Naive thymus-derived CD4-positive, alpha-beta T cell (primary cell): ENCODE measurements at regions not wholly inside any gene's neighbourhood (a gene's known extent, or its start where the extent isn't known, plus 50 kb on each side); places are given as distances from the start of the nearest gene placed in this dataset.

Experiments
- ATAC-seq: fragments of 150-1000 bp; cut with Tn5 transposase; 2 replicates; pipeline ENCODE4 v1.10.0; 2021; ENCODE audit warnings: mild to moderate bottlenecking, moderate library complexity
- CTCF ChIA-PET: fragments of 350-600 bp; sonication (Branson Sonifier 250); formaldehyde crosslinking; loops from one replicate; lab custom pipeline; 2021; ENCODE audit warnings: antibody characterized with exemption; lab: Charles Lee
- POLR2A ChIA-PET: fragments of 350-600 bp; sonication (Branson Sonifier 250); formaldehyde crosslinking; loops from one replicate; lab custom pipeline; 2021; ENCODE audit warnings: antibody characterized with exemption, inconsistent platforms; lab: Charles Lee
- DNase-seq, 9 donors: peaks; one replicate each; pipeline versions ENCODE4 v3.0.0 to v3.0.0-alpha.2; 2020 to 2022; ENCODE audit warnings: mixed read lengths in 1 of 9
- H3K27ac ChIP-seq: one replicate; pipeline ENCODE4 v1.7.0; 2013; ENCODE audit warnings: mild to moderate bottlenecking, low read depth, low read length, moderate library complexity
- H3K27me3 ChIP-seq, 2 donors: one replicate each; pipeline ENCODE4 v1.7.0; 2013; ENCODE audit warnings: low read length in 2 of 2, mild to moderate bottlenecking in 2 of 2, moderate library complexity in 2 of 2; ENCODE audit not compliant: control insufficient read depth in 2 of 2, insufficient read depth in 2 of 2
- H3K36me3 ChIP-seq, 3 experiments: 1 replicate in 2 of 3; 2 replicates in 1 of 3; pipeline ENCODE4 v1.7.0; 2013; ENCODE audit warnings: low read length in 3 of 3, mild to moderate bottlenecking in 3 of 3, moderate library complexity in 1 of 3; ENCODE audit not compliant: insufficient read depth in 3 of 3, control insufficient read depth in 2 of 3
- H3K4me1 ChIP-seq, 2 donors: one replicate each; pipeline ENCODE4 v1.7.0; 2013; ENCODE audit warnings: low read length in 2 of 2, mild to moderate bottlenecking in 2 of 2, moderate library complexity in 1 of 2; ENCODE audit not compliant: control insufficient read depth in 2 of 2, insufficient read depth in 2 of 2
- H3K4me3 ChIP-seq: 2 replicates; pipeline ENCODE4 v1.7.0; 2013; ENCODE audit warnings: mild to moderate bottlenecking, low read length
- H3K9me3 ChIP-seq, 3 experiments: 1 replicate in 2 of 3; 2 replicates in 1 of 3; pipeline ENCODE4 v1.7.0; 2013; ENCODE audit warnings: low read length in 3 of 3; ENCODE audit not compliant: control insufficient read depth in 2 of 3
- H3K27ac Mint-ChIP-seq, 9 donors: one replicate each; pipeline ENCODE4 v1.8.0; 2020 to 2022; ENCODE audit warnings: mixed read lengths in 9 of 9, mild to moderate bottlenecking in 8 of 9, moderate library complexity in 5 of 9, inconsistent platforms in 2 of 9
- H3K27me3 Mint-ChIP-seq, 5 donors: one replicate each; pipeline ENCODE4 v1.8.0; 2021 to 2022; ENCODE audit warnings: mixed read lengths in 5 of 5, mild to moderate bottlenecking in 1 of 5
- H3K36me3 Mint-ChIP-seq, 5 donors: one replicate each; pipeline ENCODE4 v1.8.0; 2020 to 2022; ENCODE audit warnings: mixed read lengths in 5 of 5, mild to moderate bottlenecking in 3 of 5, inconsistent platforms in 1 of 5
- H3K4me1 Mint-ChIP-seq, 7 donors: one replicate each; pipeline ENCODE4 v1.8.0; 2020 to 2022; ENCODE audit warnings: mixed read lengths in 7 of 7, mild to moderate bottlenecking in 3 of 7, inconsistent platforms in 1 of 7
- H3K4me3 Mint-ChIP-seq, 10 donors: one replicate each; pipeline ENCODE4 v1.8.0; 2020 to 2022; ENCODE audit warnings: mild to moderate bottlenecking in 10 of 10, mixed read lengths in 10 of 10, moderate library complexity in 6 of 10, inconsistent platforms in 2 of 10
- H3K9me3 Mint-ChIP-seq, 11 donors: one replicate each; pipeline ENCODE4 v1.8.0; 2020 to 2022; ENCODE audit warnings: mixed read lengths in 11 of 11, mild to moderate bottlenecking in 4 of 11, inconsistent platforms in 1 of 11, moderate library complexity in 1 of 11
- intact Hi-C, 2 donors: fragments of 100-400 bp; cut with micrococcal nuclease; formaldehyde crosslinking; loops; one replicate each; pipeline ENCODE4 v1.15.1; 2023

- no peaks in the 10 kb centered on the region for H3K36me3 ChIP-seq
- intact Hi-C loops, result no loop called here
- H3K27me3 ChIP-seq, result no peaks in the 10 kb centered on the region
- H3K4me3 Mint-ChIP-seq, result no peak overlapping the region
- H3K27me3 Mint-ChIP-seq, result peaks cover 0 to 9% (median 0%) of the 10 kb centered on the region in 5 donors
- DNase-seq (no peak), ATAC-seq (no peak)
- H3K36me3 Mint-ChIP-seq, result peaks cover 0 to 3% (median 0%) of the 10 kb centered on the region in 5 donors
- peaks cover 0 to 2% (median 0%) of the 10 kb centered on the region in 11 donors for H3K9me3 Mint-ChIP-seq
- POLR2A ChIA-PET, result no interaction called here
- H3K9me3 ChIP-seq, result no peaks in the 10 kb centered on the region
- peaks cover 0 to 1% (median 0%) of the 10 kb centered on the region in 7 donors for H3K4me1 Mint-ChIP-seq
- H3K4me1 ChIP-seq, result no peaks in the 10 kb centered on the region
- CTCF ChIA-PET, result no interaction called here
- no peak overlapping the region for H3K27ac Mint-ChIP-seq
- H3K27ac ChIP-seq, result no peak overlapping the region
- no peak overlapping the region for H3K4me3 ChIP-seq
These were observed 384.7 kb upstream of the ACVR2A start for GRCh38 chr2:147460155-147460554.

GRCh38 chr2:147456779-147457178 is 388.1 kb upstream of the ACVR2A start:
- H3K4me1 ChIP-seq, result no peaks in the 10 kb centered on the region
- POLR2A ChIA-PET, result no interaction called here
- H3K4me3 ChIP-seq, result no peak overlapping the region
- intact Hi-C loops, result no loop called here
- CTCF ChIA-PET, result interaction anchor here (0.6 kb wide), 1 partner anchor 355 kb away, joined by 3 read pairs; no protein-coding TSS in a partner anchor
- no peaks in the 10 kb centered on the region for H3K9me3 ChIP-seq
- H3K27ac ChIP-seq, result no peak overlapping the region
- Mint-ChIP-seq H3K36me3 (peaks cover 0 to 4% (median 0%) of the 10 kb centered on the region in 5 donors), H3K4me1 (peaks cover 0 to 3% (median 0%) of the 10 kb centered on the region in 7 donors), H3K4me3 (no peak overlapping the region), H3K9me3 (peaks cover 0 to 4% (median 0%) of the 10 kb centered on the region in 11 donors), H3K27me3 (peaks cover 0 to 10% (median 0%) of the 10 kb centered on the region in 5 donors), H3K27ac (no peak overlapping the region)
- DNase-seq (no peak), ATAC-seq (no peak)
- no peaks in the 10 kb centered on the region for H3K36me3 ChIP-seq
- H3K27me3 ChIP-seq, result no peaks in the 10 kb centered on the region

DNA sequence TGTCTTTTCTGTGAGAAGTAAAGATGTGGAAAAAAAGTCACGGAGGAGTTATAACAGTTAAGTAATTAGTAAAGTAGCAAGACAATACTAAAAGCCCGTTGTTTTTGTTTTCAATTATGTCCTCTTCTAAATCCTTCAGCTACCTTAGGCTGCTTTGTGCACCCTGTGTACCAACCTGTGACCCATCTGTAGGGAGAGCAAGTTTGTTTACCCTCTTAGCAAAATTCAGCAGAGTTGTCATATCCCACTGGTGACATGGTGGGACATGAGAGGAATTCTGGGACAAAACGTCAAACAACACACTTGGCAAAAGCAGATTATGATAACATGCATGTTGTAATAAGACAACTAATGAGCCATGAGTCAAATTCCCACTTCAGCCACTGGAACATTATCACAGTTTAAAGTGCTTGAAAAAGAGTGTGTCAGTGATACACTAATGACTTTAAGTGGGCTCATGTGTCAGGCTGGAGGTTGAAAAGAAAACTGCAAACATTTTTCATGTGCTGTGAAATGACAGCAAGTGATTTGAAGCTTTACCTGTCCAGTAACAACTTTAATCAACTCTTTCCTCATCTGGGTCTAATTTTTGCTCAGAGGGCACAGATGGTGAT is 392.8 kb upstream of the ACVR2A start:
- H3K4me3 Mint-ChIP-seq, result no peak overlapping the region
- peaks cover 0 to 5% (median 0%) of the 10 kb centered on the region in 5 donors for H3K27me3 Mint-ChIP-seq
- H3K36me3 Mint-ChIP-seq, result peaks cover 0 to 3% (median 0%) of the 10 kb centered on the region in 5 donors
- Histone ChIP-seq H3K4me3 (no peak overlapping the region), H3K27me3 (no peaks in the 10 kb centered on the region), H3K27ac (no peak overlapping the region), H3K4me1 (no peaks in the 10 kb centered on the region), H3K36me3 (no peaks in the 10 kb centered on the region), H3K9me3 (no peaks in the 10 kb centered on the region)
- ChIA-PET POLR2A (no interaction called here), CTCF (no interaction called here)
- H3K27ac Mint-ChIP-seq, result no peak overlapping the region
- peaks cover 0 to 4% (median 0%) of the 10 kb centered on the region in 11 donors for H3K9me3 Mint-ChIP-seq
- intact Hi-C loops, result no loop called here
- DNase-seq (no peak), ATAC-seq (no peak)
- peaks cover 0 to 13% (median 9%) of the 10 kb centered on the region in 7 donors for H3K4me1 Mint-ChIP-seq

DNA sequence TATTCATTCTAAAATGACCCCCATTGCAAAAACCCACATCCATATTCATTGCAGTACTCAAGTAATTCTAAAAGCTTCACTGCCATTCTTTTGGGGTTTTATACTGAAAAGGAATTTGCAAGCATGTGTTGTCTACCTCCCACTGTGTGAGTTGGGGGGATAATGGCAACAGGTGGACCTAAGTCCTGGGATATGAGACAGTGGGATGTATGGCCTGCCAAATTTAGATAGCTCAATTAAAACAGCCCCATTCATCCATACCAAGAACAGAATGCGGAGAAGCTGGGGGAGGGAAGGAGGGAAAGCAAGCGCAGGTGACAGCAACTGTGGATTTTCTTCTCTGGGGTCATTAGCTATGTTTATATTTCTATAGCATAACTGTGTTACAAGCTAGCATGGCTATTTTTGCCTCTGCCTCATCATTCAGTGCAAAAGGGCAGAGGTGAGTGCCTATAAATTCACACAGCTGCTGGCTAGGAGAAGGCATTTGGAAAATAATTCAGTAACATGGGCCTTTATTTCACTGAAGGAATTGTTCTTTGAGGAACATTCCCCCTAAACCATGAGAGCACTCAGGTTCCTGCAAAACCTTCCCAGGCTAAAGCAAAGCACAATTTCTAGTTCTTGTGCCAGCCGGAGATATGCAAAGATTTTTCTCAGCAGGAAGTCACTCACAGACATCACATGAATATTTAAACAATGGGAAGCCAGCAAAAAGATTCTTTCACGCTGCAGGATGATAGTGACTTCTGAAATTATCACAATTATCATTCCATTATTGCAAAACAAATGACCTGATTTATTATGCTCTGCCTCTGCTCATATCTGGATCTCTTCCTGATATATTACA is 393.9 kb upstream of the ACVR2A start:
- intact Hi-C loops, result no loop called here
- DNase-seq (no peak), ATAC-seq (no peak)
- Histone ChIP-seq H3K9me3 (no peaks in the 10 kb centered on the region), H3K36me3 (no peaks in the 10 kb centered on the region), H3K27ac (no peak overlapping the region), H3K27me3 (no peaks in the 10 kb centered on the region), H3K4me1 (no peaks in the 10 kb centered on the region), H3K4me3 (no peak overlapping the region)
- Mint-ChIP-seq H3K4me1 (peaks cover 0 to 13% (median 9%) of the 10 kb centered on the region in 7 donors), H3K27ac (no peak overlapping the region), H3K27me3 (peaks cover 0 to 5% (median 0%) of the 10 kb centered on the region in 5 donors), H3K9me3 (peaks cover 0 to 6% (median 0%) of the 10 kb centered on the region in 11 donors), H3K36me3 (peaks cover 0 to 4% (median 0%) of the 10 kb centered on the region in 5 donors), H3K4me3 (no peak overlapping the region)
- ChIA-PET POLR2A (no interaction called here), CTCF (no interaction called here)

GRCh38 chr2:147449323-147449991 is 395.4 kb upstream of the ACVR2A start:
- Histone ChIP-seq H3K27ac (no peak overlapping the region), H3K27me3 (no peaks in the 10 kb centered on the region), H3K9me3 (no peaks in the 10 kb centered on the region), H3K36me3 (no peaks in the 10 kb centered on the region), H3K4me3 (no peak overlapping the region), H3K4me1 (no peaks in the 10 kb centered on the region)
- H3K36me3 Mint-ChIP-seq, result peaks cover 0 to 4% (median 0%) of the 10 kb centered on the region in 5 donors
- peaks cover 0 to 4% (median 0%) of the 10 kb centered on the region in 5 donors for H3K27me3 Mint-ChIP-seq
- H3K4me3 Mint-ChIP-seq, result peak overlapping the region in 3 of 10 donors; percentile 26 to 42 (median 28)
- ChIA-PET CTCF (no interaction called here), POLR2A (no interaction called here)
- peaks cover 0 to 11% (median 0%) of the 10 kb centered on the region in 11 donors for H3K9me3 Mint-ChIP-seq
- ATAC-seq, result peak; percentile 83
- intact Hi-C loops, result no loop called here
- H3K4me1 Mint-ChIP-seq, result peaks cover 0 to 13% (median 9%) of the 10 kb centered on the region in 7 donors
- peak overlapping the region in 5 of 9 donors; percentile 21 to 82 (median 36) for H3K27ac Mint-ChIP-seq
- DNase-seq, result peak in 5 of 9 donors; percentile 2 to 25 (median 21)

GRCh38 chr2:147442816-147443215 is 402.0 kb upstream of the ACVR2A start:
- Mint-ChIP-seq H3K36me3 (peaks cover 0 to 3% (median 0%) of the 10 kb centered on the region in 5 donors), H3K27ac (no peak overlapping the region), H3K4me3 (no peak overlapping the region), H3K27me3 (peaks cover 0 to 4% (median 0%) of the 10 kb centered on the region in 5 donors), H3K9me3 (peaks cover 0 to 15% (median 0%) of the 10 kb centered on the region in 11 donors), H3K4me1 (no peaks in the 10 kb centered on the region)
- Histone ChIP-seq H3K4me3 (no peak overlapping the region), H3K36me3 (no peaks in the 10 kb centered on the region), H3K27me3 (no peaks in the 10 kb centered on the region), H3K27ac (no peak overlapping the region), H3K4me1 (no peaks in the 10 kb centered on the region), H3K9me3 (no peaks in the 10 kb centered on the region)
- ATAC-seq (no peak), DNase-seq (no peak)
- POLR2A ChIA-PET, result no interaction called here
- intact Hi-C loops, result no loop called here
- CTCF ChIA-PET, result no interaction called here
